SU-DHL-6 (cell line): ENCODE measurements at regions not wholly inside any gene's neighbourhood (a gene's known extent, or its start where the extent isn't known, plus 50 kb on each side); places are given as distances from the start of the nearest gene placed in this dataset.

ENCODE experiments used
- H2AFZ ChIP-seq: fragments of 200-600 bp; sonication (generic); 2 replicates; pipeline ENCODE4 v1.6.1; 2014; ENCODE audit warnings: low read depth, mild to moderate bottlenecking, moderate library complexity, mixed read lengths, antibody characterized with exemption, low read length; ENCODE audit not compliant: severe bottlenecking
- H3F3A ChIP-seq: fragments of 200-600 bp; shearing (Covaris generic); 2 replicates; pipeline ENCODE4 v1.6.0; 2016; ENCODE audit warnings: antibody characterized with exemption, mild to moderate bottlenecking; ENCODE audit not compliant: insufficient read depth
- H3K27ac ChIP-seq: fragments of 200-600 bp; sonication (generic); 2 replicates; pipeline ENCODE4 v1.5.1; 2016; ENCODE audit warnings: low read depth, mild to moderate bottlenecking, low read length, moderate library complexity, mixed read lengths
- H3K27me3 ChIP-seq: fragments of 200-600 bp; sonication (generic), shearing (Covaris generic); 2 replicates; pipeline ENCODE4 v1.6.0; 2014; ENCODE audit warnings: mild to moderate bottlenecking, low read length
- H3K36me3 ChIP-seq: fragments of 200-600 bp; sonication (generic); 2 replicates; pipeline ENCODE4 v1.6.1; 2014; ENCODE audit warnings: mild to moderate bottlenecking, low read length, mixed read lengths
- H3K4me2 ChIP-seq: fragments of 300-600, 200-600 bp; shearing (Covaris generic), sonication (generic); 2 replicates; pipeline ENCODE4 v1.6.0; 2014; ENCODE audit warnings: low read length, low read depth, mild to moderate bottlenecking; ENCODE audit not compliant: poor library complexity, severe bottlenecking
- H3K4me3 ChIP-seq: fragments of 200-600 bp; sonication (generic); 2 replicates; pipeline ENCODE4 v1.5.1; 2014; ENCODE audit warnings: antibody characterized with exemption, low read length, mild to moderate bottlenecking, mixed read lengths; ENCODE audit not compliant: insufficient read depth, poor library complexity, severe bottlenecking
- H3K79me2 ChIP-seq: fragments of 200-600 bp; sonication (generic); 2 replicates; pipeline ENCODE4 v1.6.1; 2014; ENCODE audit warnings: mild to moderate bottlenecking, low read length, moderate library complexity; ENCODE audit not compliant: insufficient read depth
- H3K9ac ChIP-seq: fragments of 200-600 bp; sonication (generic); 2 replicates; pipeline ENCODE4 v1.7.0; 2014; ENCODE audit warnings: mild to moderate bottlenecking, low read length
- H3K9me2 ChIP-seq: fragments of 200-600 bp; sonication (generic); replicated peaks from 2 replicates; pipeline ENCODE4 v1.6.1; 2014; ENCODE audit warnings: low read length; ENCODE audit not compliant: insufficient read depth
- H3K9me3 ChIP-seq: fragments of 200-600 bp; sonication (generic); 2 replicates; pipeline ENCODE4 v1.6.1; 2014; ENCODE audit warnings: low read length, mixed read lengths; ENCODE audit not compliant: insufficient read depth
- H4K20me1 ChIP-seq: fragments of 200-600 bp; sonication (generic); 2 replicates; pipeline ENCODE4 v1.6.1; 2014; ENCODE audit warnings: low read depth, mild to moderate bottlenecking, antibody characterized with exemption, low read length, moderate library complexity, mixed read lengths
- CTCF ChIP-seq: fragments of 200-600 bp; sonication (generic); IDR thresholded peaks from one replicate; pipeline ENCODE4 v1.5.1; 2017; ENCODE audit warnings: antibody characterized with exemption, mild to moderate bottlenecking, low read length, moderate library complexity; ENCODE audit not compliant: insufficient read depth, poor library complexity, severe bottlenecking
- EZH2phosphoT487 ChIP-seq: fragments of 200-600 bp; sonication (generic), shearing (Covaris generic); conservative IDR thresholded peaks from 2 replicates; pipeline ENCODE4 v1.6.1; 2018; ENCODE audit warnings: mild to moderate bottlenecking, antibody characterized with exemption, low read length, moderate library complexity, mixed read lengths

GRCh38 chr6:91106083-91106482 is 519.2 kb upstream of the MAP3K7 start:
- Histone ChIP-seq H3K4me2 (no peak overlapping the region), H3K27ac (no peak overlapping the region), H3K9me2 (no peaks in the 10 kb centered on the region), H3K36me3 (no peaks in the 10 kb centered on the region), H3K9me3 (no peaks in the 10 kb centered on the region), H3K27me3 (no peaks in the 10 kb centered on the region), H3F3A (no peaks in the 10 kb centered on the region), H3K9ac (no peak overlapping the region), H3K4me3 (no peak overlapping the region), H4K20me1 (no peaks in the 10 kb centered on the region; the same call in 1 of the 2 replicates), H2AFZ (no peak overlapping the region), H3K79me2 (no peaks in the 10 kb centered on the region)
- TF ChIP-seq CTCF (no peak), EZH2phosphoT487 (no peak)

DNA sequence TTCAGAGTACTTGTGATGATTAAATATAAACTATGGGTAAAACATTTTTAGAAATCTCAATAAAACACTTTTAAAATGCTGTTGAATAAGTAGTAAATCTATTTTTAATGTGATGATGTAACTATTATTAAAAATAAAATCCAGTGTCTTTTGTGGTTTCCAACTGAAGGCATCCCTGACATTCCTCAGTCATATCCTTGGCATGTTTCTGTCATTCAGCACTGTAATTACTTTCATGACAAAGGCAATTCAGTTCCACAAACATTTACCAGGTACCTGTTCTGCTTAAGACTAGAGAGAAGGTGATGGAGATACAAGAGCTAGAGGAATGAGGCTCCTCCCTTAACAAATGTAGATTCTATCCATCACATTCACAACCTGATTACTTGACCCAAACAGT is 518.7 kb upstream of the MAP3K7 start:
- Histone ChIP-seq H3K9me2 (no peaks in the 10 kb centered on the region), H3K27ac (no peak overlapping the region), H4K20me1 (no peaks in the 10 kb centered on the region; the same call in 1 of the 2 replicates), H3K4me3 (no peak overlapping the region), H3F3A (no peaks in the 10 kb centered on the region), H3K9me3 (no peaks in the 10 kb centered on the region), H3K4me2 (no peak overlapping the region), H2AFZ (no peak overlapping the region), H3K79me2 (no peaks in the 10 kb centered on the region), H3K36me3 (no peaks in the 10 kb centered on the region), H3K9ac (no peak overlapping the region), H3K27me3 (no peaks in the 10 kb centered on the region)
- TF ChIP-seq EZH2phosphoT487 (no peak), CTCF (no peak)

GRCh38 chr6:91099479-91099878 is 512.6 kb upstream of the MAP3K7 start:
- H3K9me3 ChIP-seq: no peaks in the 10 kb centered on the region
- H2AFZ ChIP-seq: no peak overlapping the region
- no peak overlapping the region for H3K27ac ChIP-seq
- no peaks in the 10 kb centered on the region for H3K9me2 ChIP-seq
- no peak overlapping the region for H3K9ac ChIP-seq
- H3K4me3 ChIP-seq: no peak overlapping the region
- TF ChIP-seq EZH2phosphoT487: no peak
- no peaks in the 10 kb centered on the region; the same call in 1 of the 2 replicates for H4K20me1 ChIP-seq
- H3K36me3 ChIP-seq: no peaks in the 10 kb centered on the region
- no peaks in the 10 kb centered on the region for H3K27me3 ChIP-seq
- no peak overlapping the region for H3K4me2 ChIP-seq
- H3F3A ChIP-seq: no peaks in the 10 kb centered on the region
- H3K79me2 ChIP-seq: no peaks in the 10 kb centered on the region

DNA sequence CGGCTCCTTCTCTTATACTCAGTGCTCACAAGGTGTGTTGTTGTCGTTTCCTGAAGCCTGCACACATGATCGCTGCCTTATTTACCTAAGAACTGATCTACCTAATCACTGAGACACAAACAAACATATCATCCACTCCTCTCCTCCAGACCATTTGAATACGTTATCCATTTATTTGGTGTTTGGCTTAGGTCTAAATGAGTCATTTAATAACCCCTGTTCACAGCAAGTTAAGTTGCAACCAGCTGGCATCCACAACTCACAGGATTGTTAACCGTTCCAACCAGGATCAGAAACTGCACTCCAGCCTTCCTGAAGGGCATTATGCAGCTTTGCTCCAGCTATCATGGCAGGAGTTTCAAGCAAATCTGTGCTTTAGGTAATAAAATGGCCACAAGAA is 511.1 kb upstream of the MAP3K7 start:
- no peaks in the 10 kb centered on the region for H3K9me3 ChIP-seq
- no peak for TF ChIP-seq EZH2phosphoT487
- TF ChIP-seq CTCF: no peak
- no peaks in the 10 kb centered on the region for H4K20me1 ChIP-seq
- H2AFZ ChIP-seq: no peak overlapping the region
- H3K27me3 ChIP-seq: no peaks in the 10 kb centered on the region
- no peaks in the 10 kb centered on the region for H3K79me2 ChIP-seq
- no peak overlapping the region for H3K4me3 ChIP-seq
- H3K4me2 ChIP-seq: no peak overlapping the region
- no peaks in the 10 kb centered on the region for H3K36me3 ChIP-seq
- no peaks in the 10 kb centered on the region for H3K9me2 ChIP-seq
- no peaks in the 10 kb centered on the region for H3F3A ChIP-seq
- no peak overlapping the region for H3K27ac ChIP-seq
- H3K9ac ChIP-seq: no peak overlapping the region
